GM18502 (cell line): ENCODE measurements at regions not wholly inside any gene's neighbourhood (a gene's known extent, or its start where the extent isn't known, plus 50 kb on each side); places are given as distances from the start of the nearest gene placed in this dataset.
"Not testable (repeated sequence)": the region's sequence is repeated elsewhere in the genome, so short reads cannot be mapped to it uniquely, and the experiment has no call there.

Source experiments
- ATAC-seq: cut with Tn5 transposase; IDR thresholded peaks from one replicate; pipeline ENCODE4 v1.9.1; 2021; ENCODE audit warnings: mild to moderate bottlenecking; ENCODE audit not compliant: unreplicated experiment, poor library complexity

DNA sequence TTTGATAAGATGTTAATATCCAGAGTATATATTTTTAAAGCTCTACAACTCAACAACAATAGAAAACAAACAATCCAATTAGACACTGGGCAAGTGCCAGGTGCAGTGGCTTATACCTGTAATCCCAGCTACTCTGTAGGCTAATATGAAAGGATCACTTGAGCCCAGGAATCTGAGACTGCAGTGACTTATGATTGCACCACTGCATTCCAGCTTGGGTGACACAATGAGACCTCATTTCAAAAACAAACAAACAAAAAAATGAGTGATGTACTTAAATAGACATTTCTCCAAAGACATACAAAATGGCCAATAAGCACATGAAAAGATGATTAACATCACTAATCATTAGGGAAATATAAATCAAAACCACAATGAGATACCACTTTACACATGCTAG is 356.8 kb upstream of the PCDH10 start:
- no peak for ATAC-seq

DNA sequence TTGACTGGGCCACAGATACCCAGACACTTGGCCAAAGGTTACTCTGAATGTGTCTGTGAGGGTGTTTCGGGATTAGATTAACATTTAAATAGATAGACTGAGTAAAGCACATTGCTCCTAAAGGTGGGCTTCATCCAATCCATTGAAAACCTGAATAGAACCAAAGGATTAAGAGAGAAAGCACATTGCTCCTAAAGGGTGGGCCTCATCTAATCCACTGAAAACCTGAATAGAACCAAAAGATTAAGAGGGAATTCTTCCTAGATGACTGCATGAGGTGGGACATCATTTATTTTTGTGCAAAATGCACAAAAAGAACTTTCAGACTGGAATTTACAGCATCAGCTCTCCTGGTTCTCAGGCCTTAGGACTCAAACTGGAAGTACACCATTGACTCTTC is 351.2 kb upstream of the PCDH10 start:
- no peak for ATAC-seq

DNA sequence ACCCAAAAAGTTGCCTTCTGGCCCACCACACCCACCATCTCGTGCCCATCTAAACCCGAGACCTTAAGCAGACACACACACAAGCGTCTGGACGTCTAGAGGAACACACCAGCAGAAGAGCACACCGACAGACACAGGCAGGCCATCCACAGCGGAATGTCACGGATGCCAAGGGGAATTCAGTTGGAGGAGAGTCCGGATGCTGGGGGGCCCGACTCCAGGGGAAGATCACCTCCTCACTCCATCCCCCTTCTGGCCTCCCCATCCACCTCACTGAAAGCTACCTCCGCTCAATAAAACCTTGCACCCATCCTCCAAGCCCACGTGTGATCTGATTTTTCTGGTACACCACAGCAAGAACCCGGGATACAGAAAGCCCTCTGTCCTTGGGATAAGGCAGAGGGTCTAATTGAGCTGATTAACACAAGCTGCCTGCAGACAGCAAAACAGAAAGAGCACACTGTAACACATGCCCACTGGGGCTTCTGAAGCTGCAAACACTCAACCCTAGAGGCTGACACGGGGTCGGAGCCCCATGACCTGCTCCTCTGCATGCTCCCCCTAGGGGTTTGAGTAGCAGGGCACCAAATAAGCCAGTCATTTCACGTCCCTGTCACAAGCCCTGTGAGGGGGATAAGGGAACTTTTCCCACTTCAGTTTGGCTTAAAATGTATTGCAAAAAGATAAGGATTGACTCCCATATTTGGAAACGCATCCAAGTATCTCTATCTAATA is 339.6 kb upstream of the PCDH10 start:
- ATAC-seq, result no peak

DNA sequence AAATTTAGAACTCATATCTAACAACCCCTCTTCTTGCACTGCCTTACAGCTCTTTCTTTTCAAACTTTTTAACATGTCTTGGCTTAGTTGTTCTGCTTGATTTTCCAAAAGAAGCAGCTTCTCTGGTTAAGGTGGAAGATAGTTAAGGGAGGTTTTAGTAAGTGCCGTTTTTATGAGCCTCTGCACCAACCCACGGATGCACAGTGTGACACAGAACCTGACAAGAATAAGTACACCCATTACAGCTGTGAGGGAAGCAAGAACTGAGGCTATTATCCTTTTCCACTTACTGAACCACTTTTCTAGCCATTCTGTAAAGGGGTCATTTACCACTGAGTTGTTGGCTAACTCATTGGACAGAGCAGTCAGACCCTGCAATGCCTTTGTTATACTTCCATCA is 336.0 kb upstream of the PCDH10 start:
- ATAC-seq, result not testable (repeated sequence)

DNA sequence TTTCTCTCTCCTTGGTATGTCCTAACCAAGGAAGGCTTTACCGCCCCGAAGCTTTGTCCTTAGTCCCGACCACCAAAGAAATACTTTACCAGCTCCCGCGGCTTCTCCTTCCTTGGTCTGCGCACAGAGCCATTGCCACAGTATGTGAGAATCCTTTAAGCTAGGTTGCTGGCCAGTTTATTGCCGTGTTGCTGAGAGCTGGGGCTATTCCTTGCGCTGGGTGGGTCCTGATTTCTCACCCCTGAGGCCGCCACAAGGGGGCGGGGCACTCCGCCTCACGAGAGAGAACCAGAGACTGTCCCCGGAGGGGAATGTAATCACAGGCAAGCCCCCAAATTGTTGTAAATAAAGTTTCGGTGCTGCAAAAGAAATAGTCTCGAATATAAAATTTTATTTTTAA is 331.0 kb upstream of the PCDH10 start:
- ATAC-seq, result no peak

DNA sequence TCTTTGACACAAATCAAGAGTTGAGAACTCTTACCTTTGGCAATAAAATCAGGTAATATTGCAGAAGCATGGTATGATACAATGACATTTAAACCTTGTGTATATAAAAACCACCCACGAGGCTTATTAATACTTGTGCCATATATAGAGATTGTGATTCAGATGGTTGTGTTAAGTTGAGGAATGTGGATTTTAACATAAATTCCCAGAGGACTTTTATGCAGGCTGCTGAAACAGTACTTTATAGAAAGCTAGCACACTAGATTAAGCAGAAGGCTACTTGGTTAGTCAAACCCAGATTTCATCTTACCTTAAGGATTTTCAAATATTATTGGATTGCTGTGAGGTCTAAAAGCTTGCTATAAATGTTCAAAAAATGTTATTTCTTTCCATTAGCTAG is 325.7 kb upstream of the PCDH10 start:
- ATAC-seq, result no peak

DNA sequence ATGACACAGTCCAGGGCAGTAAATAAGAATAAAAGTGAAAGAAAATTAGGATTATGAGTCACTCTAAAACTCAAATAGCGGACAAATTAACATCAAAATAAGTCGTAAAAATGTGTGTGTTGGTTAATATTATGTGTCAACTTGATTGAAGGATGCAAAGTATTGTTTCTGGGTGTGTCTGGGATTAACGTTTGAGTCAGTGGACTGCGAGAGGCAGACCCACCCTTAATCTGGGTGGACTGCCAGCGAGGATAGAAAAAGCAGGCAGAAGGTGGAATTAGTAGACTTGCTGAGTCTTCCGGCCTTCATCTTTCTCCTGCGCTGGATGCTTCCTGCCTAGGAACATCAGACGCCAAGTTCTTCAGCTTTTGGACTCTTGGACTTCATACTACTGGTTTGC is 324.3 kb upstream of the PCDH10 start:
- ATAC-seq, result no peak

DNA sequence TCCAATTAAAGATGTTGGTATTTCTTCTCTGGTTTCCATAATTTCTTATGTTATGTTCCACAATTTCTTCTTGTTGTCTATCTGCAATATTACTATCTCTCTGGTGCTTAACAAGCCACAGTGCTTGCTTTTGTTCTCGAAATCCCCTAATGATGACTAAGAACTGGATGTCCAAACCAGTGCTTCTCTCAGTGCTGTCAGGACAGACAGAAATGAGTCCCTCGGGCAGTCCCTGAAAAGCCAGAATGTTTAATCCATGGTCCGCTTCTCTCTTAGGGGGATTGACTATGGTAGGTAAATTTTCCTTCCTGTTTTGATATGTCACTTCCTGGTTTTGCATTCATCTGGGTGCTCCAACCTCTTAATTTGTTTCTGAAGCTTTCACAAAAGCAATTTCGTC is 321.6 kb upstream of the PCDH10 start:
- peak; percentile 66 for ATAC-seq

DNA sequence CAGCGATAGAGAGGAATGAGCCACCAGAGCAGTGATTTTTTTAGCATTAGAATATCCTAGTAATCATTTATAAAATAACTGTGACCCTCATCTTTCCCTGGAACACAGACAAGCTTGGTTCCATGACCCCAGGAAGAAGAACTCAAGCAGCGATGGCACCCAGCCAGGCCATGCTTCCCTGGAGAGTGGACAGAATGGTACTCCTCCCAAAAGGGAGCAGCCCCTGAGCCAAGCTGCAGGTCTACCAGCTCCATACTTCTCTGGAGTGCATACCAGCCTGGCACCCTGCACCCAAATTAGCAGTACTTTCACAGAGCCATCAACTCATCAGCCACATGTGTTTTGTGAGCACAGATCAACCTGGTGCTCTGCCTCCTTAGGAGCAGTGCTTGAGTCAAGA is 310.9 kb upstream of the PCDH10 start:
- ATAC-seq, result no peak

DNA sequence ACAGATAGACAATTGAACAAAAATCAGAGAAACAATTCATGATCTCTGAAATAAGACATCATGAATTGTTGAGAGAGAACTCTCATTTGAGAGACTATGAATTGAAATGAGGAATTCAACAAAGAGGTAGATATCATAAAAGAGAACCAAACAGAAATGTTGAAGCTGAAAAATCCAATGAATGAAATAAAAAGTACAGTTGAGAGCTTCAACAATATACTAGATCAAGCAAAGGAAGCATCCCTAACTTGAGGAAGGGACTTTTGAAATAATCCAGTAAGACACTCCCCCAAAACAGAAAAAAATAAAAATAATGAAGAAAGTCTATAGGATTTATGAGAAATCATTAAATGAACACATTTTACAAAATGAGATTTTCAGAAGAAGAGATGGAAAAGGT is 310.0 kb upstream of the PCDH10 start:
- ATAC-seq, result no peak

DNA sequence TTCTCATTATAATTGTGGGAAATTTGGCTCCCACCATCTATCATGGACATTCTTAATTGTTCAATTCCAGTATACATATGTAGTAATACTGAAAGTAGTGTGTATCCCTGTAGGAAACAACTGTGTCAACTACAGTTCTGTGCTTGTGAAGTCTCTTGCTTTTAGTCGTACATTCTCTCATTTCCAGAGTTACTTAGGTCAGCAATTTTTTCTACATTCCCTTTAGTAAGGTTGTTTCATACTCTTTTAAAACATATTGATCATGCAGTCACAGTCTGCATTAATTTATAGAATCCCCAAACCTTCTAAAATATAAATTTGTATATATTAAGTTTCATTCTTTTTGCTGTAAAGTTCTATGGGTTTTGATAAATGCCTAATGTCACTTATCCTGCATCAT is 289.2 kb upstream of the PCDH10 start:
- no peak for ATAC-seq

DNA sequence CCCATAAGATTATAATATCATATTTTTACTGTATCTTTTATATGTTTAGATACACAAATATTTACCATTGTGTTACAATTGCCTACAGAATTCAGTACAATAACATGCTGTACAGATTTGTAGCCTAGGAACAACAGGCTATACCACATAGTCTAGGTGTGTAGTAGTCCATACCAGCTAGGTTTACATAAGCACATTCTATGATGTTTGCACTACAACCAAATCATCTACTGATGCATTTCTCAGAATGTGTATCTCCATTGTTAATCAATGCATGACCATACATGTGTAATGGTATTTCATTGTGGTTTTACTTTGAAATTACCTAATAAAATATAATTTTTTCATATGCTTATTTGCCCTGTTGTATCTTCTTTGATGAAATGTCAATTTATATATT is 288.1 kb upstream of the PCDH10 start:
- ATAC-seq, result no peak

DNA sequence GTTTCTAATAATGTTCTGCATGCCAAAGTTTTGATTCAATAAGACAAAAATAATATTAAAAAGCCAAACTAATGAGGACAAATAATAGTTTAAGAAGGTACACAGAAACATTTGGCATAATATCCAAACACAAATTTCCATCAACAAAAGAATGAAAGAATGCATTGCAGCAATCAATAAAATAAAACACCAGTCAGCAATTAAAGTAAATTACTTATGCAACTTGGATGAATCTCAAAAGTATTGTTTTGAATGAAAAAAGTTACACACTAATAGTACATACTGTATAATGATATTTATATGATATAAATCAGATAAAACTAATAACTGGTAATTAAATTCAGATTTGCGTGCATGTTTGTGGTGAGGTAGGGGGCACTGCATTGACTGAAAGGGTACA is 285.5 kb upstream of the PCDH10 start:
- ATAC-seq, result no peak

DNA sequence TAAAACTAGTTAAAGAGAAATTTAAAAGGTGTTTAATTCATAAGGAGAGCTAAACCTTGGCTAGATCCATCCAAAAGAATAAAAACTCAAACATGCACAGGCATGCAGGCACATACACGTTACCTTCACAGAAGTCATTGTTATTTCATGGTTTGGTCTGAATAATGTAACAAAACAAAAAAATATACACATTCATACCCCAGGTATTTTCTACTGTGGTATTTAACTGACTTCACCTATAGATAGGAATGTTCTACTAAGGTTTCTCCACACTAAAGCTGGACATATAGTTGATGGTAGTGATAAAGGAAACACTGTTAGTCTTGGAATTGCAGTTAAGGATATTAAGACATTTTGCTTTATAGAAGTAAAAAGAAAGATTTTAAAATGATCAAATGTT is 283.6 kb upstream of the PCDH10 start:
- ATAC-seq, result no peak

DNA sequence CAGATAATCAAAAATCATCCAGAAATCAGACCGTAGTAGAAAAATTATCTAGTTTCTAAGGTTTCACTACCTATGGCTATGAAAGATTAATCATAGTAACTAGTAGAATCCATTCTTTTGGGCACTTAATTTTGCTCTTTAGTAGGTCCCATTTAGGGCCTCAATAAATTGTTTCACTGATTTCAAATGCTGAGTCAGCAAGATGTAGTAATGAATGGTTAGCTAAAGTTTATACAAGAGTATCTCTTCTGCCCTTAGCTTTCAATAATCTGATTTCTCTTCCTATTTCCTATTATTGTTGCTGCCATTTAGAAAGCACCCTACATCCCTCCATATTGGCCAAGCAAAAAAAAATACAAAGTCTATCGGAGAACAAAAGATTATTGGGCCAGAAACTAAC is 283.2 kb upstream of the PCDH10 start:
- ATAC-seq, result no peak

DNA sequence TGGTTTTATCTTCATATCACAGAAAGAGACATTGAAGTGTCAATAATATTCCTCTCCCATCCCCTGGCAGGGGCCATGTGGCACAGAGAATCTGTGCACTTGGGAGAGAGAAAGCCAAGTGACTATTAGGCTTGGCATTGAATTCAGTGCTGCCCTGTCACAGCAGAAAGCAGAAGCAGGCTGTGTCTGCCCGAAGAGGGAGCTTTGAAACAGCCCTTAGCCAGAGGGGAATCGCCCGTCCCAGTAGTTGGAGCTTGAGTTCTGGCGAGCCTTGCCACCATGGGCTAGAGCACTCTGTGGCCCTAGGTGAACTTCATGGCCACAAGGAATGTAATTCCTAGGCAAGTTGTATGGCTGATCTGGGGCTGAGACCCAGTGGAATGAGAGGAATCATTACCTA is 282.5 kb upstream of the PCDH10 start:
- ATAC-seq, result no peak

DNA sequence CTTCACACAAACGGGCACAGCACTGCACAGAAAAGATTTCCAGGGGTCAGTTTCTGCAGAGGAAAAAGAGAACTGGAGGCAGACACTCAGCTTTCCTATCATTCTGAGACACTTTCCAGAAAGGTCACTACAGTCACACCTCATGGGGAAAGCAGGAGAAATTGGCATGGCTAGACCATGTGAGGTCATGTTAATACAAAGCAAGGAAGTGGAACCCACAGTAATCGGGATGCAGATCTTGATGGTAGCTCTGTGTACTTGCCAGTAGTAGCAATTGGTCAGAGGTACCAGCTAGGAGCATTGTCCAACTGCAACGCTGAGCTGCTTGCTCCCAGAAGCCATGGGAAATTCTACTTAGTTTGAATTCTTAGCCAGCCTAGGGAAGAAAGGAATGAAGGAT is 255.3 kb upstream of the PCDH10 start:
- ATAC-seq, result no peak

DNA sequence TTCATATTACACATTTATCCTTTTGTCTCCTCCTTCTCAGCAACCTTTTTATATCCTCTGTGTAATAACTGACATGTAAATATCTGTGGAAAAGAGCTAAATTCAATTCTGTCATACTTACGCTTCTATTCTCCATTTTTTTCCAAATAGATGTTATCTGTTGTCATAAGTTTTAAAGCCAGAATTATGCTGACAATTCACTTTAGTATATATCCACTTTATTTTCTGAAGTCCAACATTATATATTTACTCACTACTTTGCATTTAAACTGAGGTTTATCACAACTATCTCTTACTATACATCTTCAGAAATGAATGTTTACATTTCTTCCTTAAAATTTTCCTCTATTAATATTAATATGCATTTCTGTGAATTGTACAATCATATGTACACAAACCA is 247.9 kb upstream of the PCDH10 start:
- ATAC-seq, result no peak

DNA sequence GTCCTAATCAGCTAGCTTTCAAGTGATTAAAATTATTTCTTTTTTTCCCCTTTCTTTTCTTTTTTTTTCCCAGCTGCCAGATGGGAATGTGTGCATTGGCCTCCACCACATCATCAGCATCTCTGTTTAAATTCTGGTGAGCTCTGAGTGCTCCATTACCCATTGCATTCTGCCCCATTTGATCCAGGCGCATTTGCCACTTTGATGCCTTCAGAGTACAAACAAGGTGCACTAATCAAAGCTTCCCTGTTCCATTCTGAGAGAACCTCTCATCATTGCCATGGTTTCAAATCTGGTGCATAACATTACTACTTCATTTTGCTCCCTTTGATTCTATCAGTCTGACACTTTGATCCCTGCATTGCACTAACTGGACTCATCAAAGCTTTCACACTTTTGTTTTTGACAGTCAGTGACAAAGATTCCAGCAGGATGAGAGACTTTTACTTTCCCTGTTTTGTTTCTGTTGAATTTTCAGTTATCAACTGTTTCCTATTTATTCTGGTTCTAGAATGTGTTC is 238.8 kb upstream of the PCDH10 start:
- ATAC-seq, result no peak

DNA sequence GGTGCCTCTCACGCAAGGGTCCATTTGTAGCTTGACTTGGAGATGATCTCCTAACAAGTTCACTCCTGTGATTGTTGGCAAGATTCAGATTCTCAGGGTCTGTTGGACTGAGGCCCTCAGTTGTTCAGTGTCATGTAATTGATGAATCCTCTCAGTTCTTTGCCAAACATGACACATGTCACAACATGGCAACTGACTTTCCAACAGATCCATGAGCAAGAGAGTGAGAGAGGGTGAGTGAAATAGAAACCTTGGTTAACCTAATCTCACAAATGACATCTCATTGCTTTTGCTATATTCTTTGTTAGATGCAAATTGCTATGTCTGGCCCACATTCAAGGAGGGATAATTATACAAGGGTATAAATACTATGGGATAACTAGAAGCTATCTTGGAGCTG is 231.0 kb upstream of the PCDH10 start:
- ATAC-seq, result no peak

DNA sequence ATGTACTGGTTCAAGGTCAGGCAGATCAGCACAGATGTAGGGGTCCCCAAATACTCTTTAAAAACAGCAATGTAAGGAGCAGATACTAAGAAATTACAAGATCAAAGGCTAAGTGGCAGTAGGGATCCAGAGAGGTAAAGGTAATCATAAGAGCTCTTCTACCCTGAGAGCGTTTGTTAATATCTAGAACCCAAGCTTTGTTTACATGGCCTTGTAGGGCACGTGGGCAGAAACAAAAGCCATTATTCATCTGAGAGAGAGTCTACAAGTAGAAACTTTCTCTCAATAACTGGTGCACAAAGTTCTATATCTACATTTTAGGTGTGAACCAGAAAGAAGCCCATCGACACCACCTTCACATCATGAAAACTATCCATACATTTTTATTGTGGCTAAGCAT is 225.6 kb upstream of the PCDH10 start:
- ATAC-seq, result no peak

DNA sequence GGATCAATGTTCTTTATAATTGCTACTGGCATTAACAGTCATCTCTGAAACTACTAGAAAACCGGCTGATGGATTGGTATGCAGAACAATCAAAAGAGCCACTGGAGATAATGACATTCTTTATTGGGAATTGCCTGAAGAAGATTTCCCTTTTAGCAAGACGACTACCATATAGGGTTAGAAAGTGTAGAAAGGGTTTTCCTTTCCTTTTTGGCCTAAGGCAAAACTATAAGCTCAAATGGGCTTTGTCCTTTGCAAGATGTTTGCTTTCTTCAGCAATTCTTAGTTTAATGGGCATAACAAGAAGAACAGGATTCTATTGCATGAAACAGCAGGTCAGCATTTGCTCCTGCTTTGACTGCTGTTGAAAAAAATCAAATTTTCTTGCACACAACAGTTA is 214.2 kb upstream of the PCDH10 start:
- ATAC-seq, result no peak

DNA sequence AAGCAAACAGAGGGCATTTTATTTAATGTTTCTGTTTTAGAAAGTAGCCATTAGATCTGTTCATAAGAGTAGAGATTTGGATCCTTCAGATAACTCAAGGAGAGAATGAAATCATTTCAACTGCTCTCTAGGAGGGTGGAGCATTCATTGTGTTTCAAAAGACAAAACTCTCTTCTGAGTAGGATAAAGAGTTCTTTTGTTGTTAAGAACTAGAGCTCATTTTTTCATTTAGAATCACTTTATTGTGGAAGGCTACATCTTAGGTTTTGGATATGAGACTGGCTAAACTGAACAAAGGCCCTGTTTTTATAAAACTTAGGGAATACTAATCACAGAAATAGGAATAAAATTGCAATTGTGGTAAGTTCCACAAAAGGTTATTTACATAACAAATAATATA is 193.9 kb upstream of the PCDH10 start:
- no peak for ATAC-seq
